HEK293T (cell line): ENCODE measurements at regions not wholly inside any gene's neighbourhood (a gene's known extent, or its start where the extent isn't known, plus 50 kb on each side); places are given as distances from the start of the nearest gene placed in this dataset.

Source experiments
- ARNT ChIP-seq: fragments of 450-650 bp; IDR thresholded peaks from 2 replicates; pipeline ENCODE4 v1.6.1; 2017; ENCODE audit warnings: mild to moderate bottlenecking
- BHLHE40 ChIP-seq: fragments of 450-650 bp; IDR thresholded peaks from 2 replicates; pipeline ENCODE4 v1.6.1; 2016; ENCODE audit warnings: mild to moderate bottlenecking, moderate library complexity, borderline replicate concordance
- ELF4 ChIP-seq: fragments of 450-650 bp; IDR thresholded peaks from 2 replicates; pipeline ENCODE4 v1.6.1; 2017; ENCODE audit warnings: antibody characterized with exemption
- FOXA1 ChIP-seq: fragments of 450-650 bp; IDR thresholded peaks from 2 replicates; pipeline ENCODE4 v1.6.1; 2016; ENCODE audit warnings: mild to moderate bottlenecking
- FOXK2 ChIP-seq: fragments of 450-650 bp; IDR thresholded peaks from 2 replicates; pipeline ENCODE4 v1.6.1; 2016; ENCODE audit warnings: mild to moderate bottlenecking
- HDGF ChIP-seq: fragments of 450-650 bp; IDR thresholded peaks from 2 replicates; pipeline ENCODE4 v1.6.1; 2017; ENCODE audit warnings: antibody characterized with exemption, borderline replicate concordance
- LEF1 ChIP-seq: fragments of 450-650 bp; IDR thresholded peaks from 2 replicates; pipeline ENCODE4 v1.6.1; 2017; ENCODE audit warnings: mild to moderate bottlenecking, borderline replicate concordance
- NFRKB ChIP-seq: fragments of 450-650 bp; IDR thresholded peaks from 2 replicates; pipeline ENCODE4 v1.6.1; 2016; ENCODE audit warnings: mild to moderate bottlenecking, moderate library complexity
- PKNOX1 ChIP-seq: fragments of 450-650 bp; IDR thresholded peaks from 2 replicates; pipeline ENCODE4 v1.6.1; 2016
- SP1 ChIP-seq: fragments of 450-650 bp; IDR thresholded peaks from 2 replicates; pipeline ENCODE4 v1.6.1; 2017
- TARDBP ChIP-seq: fragments of 450-650 bp; IDR thresholded peaks from 2 replicates; pipeline ENCODE4 v1.6.1; 2016
- ZNF384 ChIP-seq: fragments of 450-650 bp; IDR thresholded peaks from 2 replicates; pipeline ENCODE4 v1.6.1; 2016

- TF ChIP-seq FOXA1 (no peak), FOXK2 (no peak), LEF1 (no peak), ZNF384 (no peak), PKNOX1 (no peak), BHLHE40 (no peak), ELF4 (no peak), TARDBP (no peak), SP1 (no peak), NFRKB (no peak), HDGF (no peak), ARNT (no peak)
Observed at GRCh38 chr2:19124135-19124534, 234.3 kb downstream of the OSR1 start.
